ENCODE measurements at regions not wholly inside any gene's neighbourhood (a gene's known extent, or its start where the extent isn't known, plus 50 kb on each side); places are given as distances from the start of the nearest gene placed in this dataset.

GRCh38 chr6:133752129-133752528, 136.8 kb upstream of the TCF21 start:
- DNase-seq (ENCODE audit: low read depth in 1 of 2, low spot score in 1 of 2): no peak

- no peak for DNase-seq (ENCODE audit: low read depth in 1 of 2, low spot score in 1 of 2)
Observed at GRCh38 chr6:133753756-133754155, 135.2 kb upstream of the TCF21 start.

- DNase-seq (ENCODE audit: low read depth in 1 of 2, low spot score in 1 of 2): no peak
Observed at GRCh38 chr6:133754298-133754697, 134.6 kb upstream of the TCF21 start.

GRCh38 chr6:133756078-133756695, 132.7 kb upstream of the TCF21 start:
- no peak for DNase-seq (ENCODE audit: low read depth in 1 of 2, low spot score in 1 of 2)

GRCh38 chr6:133757335-133757734, 131.6 kb upstream of the TCF21 start:
- no peak for DNase-seq (ENCODE audit: low read depth in 1 of 2, low spot score in 1 of 2)

GRCh38 chr6:133758815-133759335, 130.0 kb upstream of the TCF21 start:
- DNase-seq (ENCODE audit: low read depth in 1 of 2, low spot score in 1 of 2): no peak

GRCh38 chr6:133759524-133759923, 129.4 kb upstream of the TCF21 start:
- no peak for DNase-seq (ENCODE audit: low read depth in 1 of 2, low spot score in 1 of 2)

- DNase-seq (ENCODE audit: low read depth in 1 of 2, low spot score in 1 of 2): no peak
Observed at GRCh38 chr6:133761706-133762105, 127.2 kb upstream of the TCF21 start.

GRCh38 chr6:133764008-133764753, 124.7 kb upstream of the TCF21 start:
- no peak for DNase-seq (ENCODE audit: low read depth in 1 of 2, low spot score in 1 of 2)

GRCh38 chr6:133764754-133765208, 124.1 kb upstream of the TCF21 start:
- DNase-seq (ENCODE audit: low read depth in 1 of 2, low spot score in 1 of 2): no peak

GRCh38 chr6:133767357-133767970, 121.4 kb upstream of the TCF21 start:
- DNase-seq (ENCODE audit: low read depth in 1 of 2, low spot score in 1 of 2): no peak

- DNase-seq (ENCODE audit: low read depth in 1 of 2, low spot score in 1 of 2): no peak
Observed at GRCh38 chr6:133768656-133769295, 120.1 kb upstream of the TCF21 start.

- no peak for DNase-seq (ENCODE audit: low read depth in 1 of 2, low spot score in 1 of 2)
Observed at GRCh38 chr6:133769463-133769862, 119.5 kb upstream of the TCF21 start.

- DNase-seq (ENCODE audit: low read depth in 1 of 2, low spot score in 1 of 2): no peak
Observed at GRCh38 chr6:133772567-133772966, 116.3 kb upstream of the TCF21 start.

- no peak for DNase-seq (ENCODE audit: low read depth in 1 of 2, low spot score in 1 of 2)
Observed at GRCh38 chr6:133773776-133774175, 115.1 kb upstream of the TCF21 start.

GRCh38 chr6:133774356-133774755, 114.6 kb upstream of the TCF21 start:
- no peak for DNase-seq (ENCODE audit: low read depth in 1 of 2, low spot score in 1 of 2)

GRCh38 chr6:133778414-133779130, 110.3 kb upstream of the TCF21 start:
- no peak for DNase-seq (ENCODE audit: low read depth in 1 of 2, low spot score in 1 of 2)

- no peak for DNase-seq (ENCODE audit: low read depth in 1 of 2, low spot score in 1 of 2)
Observed at GRCh38 chr6:133779916-133780695, 108.8 kb upstream of the TCF21 start.

- DNase-seq (ENCODE audit: low read depth in 1 of 2, low spot score in 1 of 2): no peak
Observed at GRCh38 chr6:133786016-133786415, 102.9 kb upstream of the TCF21 start.

- no peak for DNase-seq (ENCODE audit: low read depth in 1 of 2, low spot score in 1 of 2)
Observed at GRCh38 chr6:133787122-133787521, 101.8 kb upstream of the TCF21 start.

Measured in activated T-helper 1 cell treated with anti-CD3 and anti-CD28 coated beads, Interleukin-2, amount 50 U/mL, for 16 hours (primary cell).